Liver (tissue), 8 donors: ENCODE measurements at regions not wholly inside any gene's neighbourhood (a gene's known extent, or its start where the extent isn't known, plus 50 kb on each side); places are given as distances from the start of the nearest gene placed in this dataset.

Source experiments
- DNase-seq: peaks from one replicate; pipeline ENCODE4 v3.0.0-alpha.2; 2017; ENCODE audit warnings: low spot score
- H3K27ac ChIP-seq, 2 donors: one replicate each; pipeline ENCODE4 v1.7.0; 2013; ENCODE audit warnings: inconsistent platforms in 2 of 2, low read length in 2 of 2, control low read depth in 1 of 2, low read depth in 1 of 2, mild to moderate bottlenecking in 1 of 2
- H3K27me3 ChIP-seq, 4 donors: one replicate each; pipeline versions ENCODE4 v1.6.1 to v1.7.0; 2013; ENCODE audit warnings: low read length in 3 of 4, inconsistent platforms in 1 of 4, mild to moderate bottlenecking in 1 of 4, moderate library complexity in 1 of 4; ENCODE audit not compliant: control insufficient read depth in 4 of 4, insufficient read depth in 4 of 4
- H3K36me3 ChIP-seq, 4 donors: one replicate each; pipeline versions ENCODE4 v1.6.1 to v1.7.0; 2013; ENCODE audit warnings: low read length in 3 of 4, mild to moderate bottlenecking in 3 of 4, low read depth in 1 of 4, moderate library complexity in 1 of 4; ENCODE audit not compliant: control insufficient read depth in 4 of 4, insufficient read depth in 3 of 4
- H3K4me1 ChIP-seq, 4 donors: one replicate each; pipeline versions ENCODE4 v1.6.1 to v1.7.0; 2013; ENCODE audit warnings: low read length in 3 of 4, mild to moderate bottlenecking in 3 of 4, moderate library complexity in 1 of 4; ENCODE audit not compliant: control insufficient read depth in 4 of 4, insufficient read depth in 4 of 4
- H3K4me3 ChIP-seq, 3 donors: one replicate each; pipeline versions ENCODE4 v1.6.1 to v1.7.0; 2013; ENCODE audit warnings: low read length in 3 of 3, control low read depth in 1 of 3, low read depth in 1 of 3, mild to moderate bottlenecking in 1 of 3
- H3K9ac ChIP-seq, 2 donors: one replicate each; pipeline ENCODE4 v1.7.0; 2013; ENCODE audit warnings: low read length in 2 of 2, mild to moderate bottlenecking in 2 of 2, moderate library complexity in 2 of 2, control low read depth in 1 of 2, low read depth in 1 of 2
- H3K9me3 ChIP-seq, 4 donors: one replicate each; pipeline versions ENCODE4 v1.6.1 to v1.7.0; 2013; ENCODE audit warnings: low read length in 3 of 4; ENCODE audit not compliant: control insufficient read depth in 4 of 4
- CTCF ChIP-seq: fragments of 150-350 bp; IDR thresholded peaks from 2 replicates; pipeline ENCODE4 v1.5.1; 2017; ENCODE audit warnings: improper control_type of control experiment, low read depth, low read length; ENCODE audit not compliant: missing input control
- EGR1 ChIP-seq, 2 donors: IDR thresholded peaks; 2 replicates each; pipeline ENCODE4 v1.6.1; 2016 to 2018; ENCODE audit warnings: antibody characterized with exemption in 2 of 2, low read depth in 2 of 2
- FOXA1 ChIP-seq: IDR thresholded peaks from 2 replicates; pipeline ENCODE4 v1.6.1; 2016; ENCODE audit warnings: antibody characterized with exemption
- FOXA2 ChIP-seq: IDR thresholded peaks from 2 replicates; pipeline ENCODE4 v1.6.1; 2016; ENCODE audit warnings: antibody characterized with exemption
- GABPA ChIP-seq, 2 donors: IDR thresholded peaks in 1 of 2; conservative IDR thresholded peaks in 1 of 2; 2 replicates each; pipeline ENCODE4 v1.6.1; 2016; ENCODE audit warnings: antibody characterized with exemption in 2 of 2, mild to moderate bottlenecking in 1 of 2, moderate library complexity in 1 of 2
- HNF4A ChIP-seq, 2 donors: conservative IDR thresholded peaks; 2 replicates each; pipeline ENCODE4 v1.6.1; 2016; ENCODE audit warnings: antibody characterized with exemption in 2 of 2, mild to moderate bottlenecking in 2 of 2
- HNF4G ChIP-seq: IDR thresholded peaks from 2 replicates; pipeline ENCODE4 v1.6.1; 2016; ENCODE audit warnings: antibody characterized with exemption
- JUND ChIP-seq, 2 donors: IDR thresholded peaks; 2 replicates each; pipeline ENCODE4 v1.6.1; 2016; ENCODE audit warnings: antibody characterized with exemption in 2 of 2
- MAX ChIP-seq: IDR thresholded peaks from 2 replicates; pipeline ENCODE4 v1.6.1; 2016; ENCODE audit warnings: antibody characterized with exemption
- NR2F2 ChIP-seq: IDR thresholded peaks from 2 replicates; pipeline ENCODE4 v1.6.1; 2016; ENCODE audit warnings: antibody characterized with exemption
- RAD21 ChIP-seq, 2 donors: IDR thresholded peaks; 2 replicates each; pipeline ENCODE4 v1.6.1; 2016; ENCODE audit warnings: antibody characterized with exemption in 2 of 2, mild to moderate bottlenecking in 2 of 2
- RXRA ChIP-seq, 2 donors: IDR thresholded peaks; 2 replicates each; pipeline ENCODE4 v1.6.1; 2017 to 2018; ENCODE audit warnings: antibody characterized with exemption in 2 of 2, mild to moderate bottlenecking in 1 of 2
- SP1 ChIP-seq: IDR thresholded peaks from 2 replicates; pipeline ENCODE4 v1.6.1; 2018; ENCODE audit warnings: antibody characterized with exemption, mild to moderate bottlenecking
- TAF1 ChIP-seq: conservative IDR thresholded peaks from 2 replicates; pipeline ENCODE4 v1.6.1; 2016; ENCODE audit warnings: antibody characterized with exemption, mild to moderate bottlenecking
- YY1 ChIP-seq: IDR thresholded peaks from 2 replicates; pipeline ENCODE4 v1.6.1; 2016; ENCODE audit warnings: antibody characterized with exemption, mild to moderate bottlenecking
- WGBS: extraction: QIAGEN DNeasy Blood & Tissue Kit; methylation state at CpG from one replicate; pipeline ENCODE4 v1.1.7; 2013; 5-methylcytosine and 5-hydroxymethylcytosine counted together
- TF ChIP-seq, protein P1 (sequence below): IDR thresholded peaks from 2 replicates; pipeline ENCODE4 v1.6.1; 2016; ENCODE audit warnings: antibody characterized with exemption, mild to moderate bottlenecking
- TF ChIP-seq, protein P2 (sequence below): IDR thresholded peaks from 2 replicates; pipeline ENCODE4 v1.6.1; 2016; ENCODE audit warnings: antibody characterized with exemption
- TF ChIP-seq, protein P3 (sequence below): IDR thresholded peaks from 2 replicates; pipeline ENCODE4 v1.6.1; 2016; ENCODE audit warnings: antibody characterized with exemption
- donor health status: healthy.
- donor health status: healthy.
- donor health status: healthy.
- donor health status: healthy.
- donor health status: healthy.

GRCh38 chr14:24712909-24713308, 78.9 kb upstream of the GZMB start:
- Histone ChIP-seq H3K4me1 (no peaks in the 10 kb centered on the region), H3K27me3 (no peaks in the 10 kb centered on the region), H3K4me3 (no peak overlapping the region), H3K9ac (no peak overlapping the region), H3K36me3 (no peaks in the 10 kb centered on the region), H3K27ac (no peak overlapping the region), H3K9me3 (no peaks in the 10 kb centered on the region)
- 86% methylated on average over 6 of the region's 6 CpGs for whole genome bisulfite sequencing
- no peak for DNase-seq
- TF ChIP-seq, protein P1, sequence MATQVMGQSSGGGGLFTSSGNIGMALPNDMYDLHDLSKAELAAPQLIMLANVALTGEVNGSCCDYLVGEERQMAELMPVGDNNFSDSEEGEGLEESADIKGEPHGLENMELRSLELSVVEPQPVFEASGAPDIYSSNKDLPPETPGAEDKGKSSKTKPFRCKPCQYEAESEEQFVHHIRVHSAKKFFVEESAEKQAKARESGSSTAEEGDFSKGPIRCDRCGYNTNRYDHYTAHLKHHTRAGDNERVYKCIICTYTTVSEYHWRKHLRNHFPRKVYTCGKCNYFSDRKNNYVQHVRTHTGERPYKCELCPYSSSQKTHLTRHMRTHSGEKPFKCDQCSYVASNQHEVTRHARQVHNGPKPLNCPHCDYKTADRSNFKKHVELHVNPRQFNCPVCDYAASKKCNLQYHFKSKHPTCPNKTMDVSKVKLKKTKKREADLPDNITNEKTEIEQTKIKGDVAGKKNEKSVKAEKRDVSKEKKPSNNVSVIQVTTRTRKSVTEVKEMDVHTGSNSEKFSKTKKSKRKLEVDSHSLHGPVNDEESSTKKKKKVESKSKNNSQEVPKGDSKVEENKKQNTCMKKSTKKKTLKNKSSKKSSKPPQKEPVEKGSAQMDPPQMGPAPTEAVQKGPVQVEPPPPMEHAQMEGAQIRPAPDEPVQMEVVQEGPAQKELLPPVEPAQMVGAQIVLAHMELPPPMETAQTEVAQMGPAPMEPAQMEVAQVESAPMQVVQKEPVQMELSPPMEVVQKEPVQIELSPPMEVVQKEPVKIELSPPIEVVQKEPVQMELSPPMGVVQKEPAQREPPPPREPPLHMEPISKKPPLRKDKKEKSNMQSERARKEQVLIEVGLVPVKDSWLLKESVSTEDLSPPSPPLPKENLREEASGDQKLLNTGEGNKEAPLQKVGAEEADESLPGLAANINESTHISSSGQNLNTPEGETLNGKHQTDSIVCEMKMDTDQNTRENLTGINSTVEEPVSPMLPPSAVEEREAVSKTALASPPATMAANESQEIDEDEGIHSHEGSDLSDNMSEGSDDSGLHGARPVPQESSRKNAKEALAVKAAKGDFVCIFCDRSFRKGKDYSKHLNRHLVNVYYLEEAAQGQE, result no peak
- no peak for TF ChIP-seq RXRA (IDR thresholded peaks at IDR 0.05)
- TF ChIP-seq MAX, result no peak
- no peak for TF ChIP-seq CTCF
- TF ChIP-seq, protein P2, sequence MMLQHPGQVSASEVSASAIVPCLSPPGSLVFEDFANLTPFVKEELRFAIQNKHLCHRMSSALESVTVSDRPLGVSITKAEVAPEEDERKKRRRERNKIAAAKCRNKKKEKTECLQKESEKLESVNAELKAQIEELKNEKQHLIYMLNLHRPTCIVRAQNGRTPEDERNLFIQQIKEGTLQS, result no peak
- no peak for TF ChIP-seq JUND (IDR thresholded peaks at IDR 0.05)
- no peak for TF ChIP-seq TAF1
- no peak for TF ChIP-seq HNF4G
- no peak for TF ChIP-seq RAD21 (IDR thresholded peaks at IDR 0.05)
- no peak for TF ChIP-seq FOXA2
- TF ChIP-seq NR2F2, result no peak
- TF ChIP-seq GABPA (IDR thresholded peaks at IDR 0.05 in 1 of 2, conservative IDR thresholded peaks at IDR 0.05 in 1 of 2), result no peak
- no peak for TF ChIP-seq HNF4A (conservative IDR thresholded peaks at IDR 0.05)
- no peak for TF ChIP-seq SP1
- TF ChIP-seq, protein P3, sequence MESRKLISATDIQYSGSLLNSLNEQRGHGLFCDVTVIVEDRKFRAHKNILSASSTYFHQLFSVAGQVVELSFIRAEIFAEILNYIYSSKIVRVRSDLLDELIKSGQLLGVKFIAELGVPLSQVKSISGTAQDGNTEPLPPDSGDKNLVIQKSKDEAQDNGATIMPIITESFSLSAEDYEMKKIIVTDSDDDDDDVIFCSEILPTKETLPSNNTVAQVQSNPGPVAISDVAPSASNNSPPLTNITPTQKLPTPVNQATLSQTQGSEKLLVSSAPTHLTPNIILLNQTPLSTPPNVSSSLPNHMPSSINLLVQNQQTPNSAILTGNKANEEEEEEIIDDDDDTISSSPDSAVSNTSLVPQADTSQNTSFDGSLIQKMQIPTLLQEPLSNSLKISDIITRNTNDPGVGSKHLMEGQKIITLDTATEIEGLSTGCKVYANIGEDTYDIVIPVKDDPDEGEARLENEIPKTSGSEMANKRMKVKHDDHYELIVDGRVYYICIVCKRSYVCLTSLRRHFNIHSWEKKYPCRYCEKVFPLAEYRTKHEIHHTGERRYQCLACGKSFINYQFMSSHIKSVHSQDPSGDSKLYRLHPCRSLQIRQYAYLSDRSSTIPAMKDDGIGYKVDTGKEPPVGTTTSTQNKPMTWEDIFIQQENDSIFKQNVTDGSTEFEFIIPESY, result no peak
- TF ChIP-seq EGR1 (IDR thresholded peaks at IDR 0.05; ENCODE audit: low read depth in 2 of 2), result no peak
- TF ChIP-seq YY1, result no peak

- Histone ChIP-seq H3K27me3 (no peaks in the 10 kb centered on the region), H3K9me3 (no peaks in the 10 kb centered on the region), H3K4me3 (no peak overlapping the region), H3K36me3 (no peaks in the 10 kb centered on the region), H3K4me1 (no peaks in the 10 kb centered on the region), H3K9ac (no peak overlapping the region), H3K27ac (no peak overlapping the region)
- WGBS, result 40% methylated on average over 1 of the region's 1 CpG
- no peak for DNase-seq
- TF ChIP-seq CTCF (no peak), FOXA1 (no peak), SP1 (no peak), RXRA (IDR thresholded peaks at IDR 0.05) (no peak), JUND (IDR thresholded peaks at IDR 0.05) (no peak), GABPA (IDR thresholded peaks at IDR 0.05 in 1 of 2, conservative IDR thresholded peaks at IDR 0.05 in 1 of 2) (no peak), FOXA2 (no peak), EGR1 (IDR thresholded peaks at IDR 0.05; ENCODE audit: low read depth in 2 of 2) (no peak), RAD21 (IDR thresholded peaks at IDR 0.05) (no peak), YY1 (no peak)
- TF ChIP-seq, protein P3, result no peak
- TF ChIP-seq, protein P2, result no peak
These were observed 78.4 kb upstream of the GZMB start for GRCh38 chr14:24712374-24712773.
